BJ (cell line): ENCODE measurements at regions not wholly inside any gene's neighbourhood (a gene's known extent, or its start where the extent isn't known, plus 50 kb on each side); places are given as distances from the start of the nearest gene placed in this dataset.

ENCODE experiments used
- CTCF ChIA-PET: fragments of 350-600 bp; formaldehyde crosslinking; extraction: SDS; loops from one replicate; lab custom pipeline; 2021; ENCODE audit warnings: antibody characterized with exemption, inconsistent platforms; lab: Yijun Ruan, JAX
- POLR2A ChIA-PET: fragments of 300-600 bp; sonication (Branson Sonifier 250); formaldehyde crosslinking; extraction: SDS; loops from one replicate; lab custom pipeline; 2021; ENCODE audit warnings: antibody characterized with exemption; lab: Charles Lee
- DNase-seq: peaks from one replicate; pipeline ENCODE4 v3.0.0-alpha.2; 2011; ENCODE audit warnings: low read depth
- H3K27me3 ChIP-seq: 2 replicates; pipeline ENCODE4 v1.6.0; 2011; ENCODE audit warnings: low read length; ENCODE audit not compliant: control insufficient read depth, insufficient read depth
- H3K36me3 ChIP-seq: 2 replicates; pipeline ENCODE4 v1.5.1; 2011; ENCODE audit warnings: low read length; ENCODE audit not compliant: control insufficient read depth, insufficient read depth
- H3K4me3 ChIP-seq: 2 replicates; pipeline ENCODE4 v1.5.1; 2011; ENCODE audit warnings: low read depth, mild to moderate bottlenecking, control low read depth, low read length
- TF ChIP-seq, protein P1 (sequence below): IDR thresholded peaks from 2 replicates; pipeline ENCODE4 v1.5.1; 2011; ENCODE audit warnings: low read depth, mild to moderate bottlenecking, control low read depth, inconsistent platforms, low read length, moderate library complexity; ENCODE audit not compliant: insufficient read depth

DNA sequence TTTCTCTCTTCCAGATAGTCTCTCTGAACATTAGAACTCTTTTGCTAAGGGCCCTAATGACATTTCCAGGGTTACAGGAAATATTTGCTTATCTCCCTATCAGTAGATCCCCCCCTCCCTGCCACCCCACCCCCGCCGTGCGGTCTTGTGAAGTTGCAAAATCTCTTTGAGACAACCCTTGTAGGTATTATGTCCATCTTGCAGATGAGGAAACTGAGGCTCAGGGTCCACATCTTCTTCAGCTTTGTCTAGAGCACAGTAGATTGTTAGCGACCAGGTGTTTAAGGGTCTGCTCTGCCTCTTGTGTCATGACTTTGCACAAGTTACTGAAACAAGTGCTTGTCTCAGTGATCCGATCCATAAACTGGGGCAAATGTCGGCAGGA lies 65.8 kb upstream of the GATA6 start:
- TF ChIP-seq, protein P1, sequence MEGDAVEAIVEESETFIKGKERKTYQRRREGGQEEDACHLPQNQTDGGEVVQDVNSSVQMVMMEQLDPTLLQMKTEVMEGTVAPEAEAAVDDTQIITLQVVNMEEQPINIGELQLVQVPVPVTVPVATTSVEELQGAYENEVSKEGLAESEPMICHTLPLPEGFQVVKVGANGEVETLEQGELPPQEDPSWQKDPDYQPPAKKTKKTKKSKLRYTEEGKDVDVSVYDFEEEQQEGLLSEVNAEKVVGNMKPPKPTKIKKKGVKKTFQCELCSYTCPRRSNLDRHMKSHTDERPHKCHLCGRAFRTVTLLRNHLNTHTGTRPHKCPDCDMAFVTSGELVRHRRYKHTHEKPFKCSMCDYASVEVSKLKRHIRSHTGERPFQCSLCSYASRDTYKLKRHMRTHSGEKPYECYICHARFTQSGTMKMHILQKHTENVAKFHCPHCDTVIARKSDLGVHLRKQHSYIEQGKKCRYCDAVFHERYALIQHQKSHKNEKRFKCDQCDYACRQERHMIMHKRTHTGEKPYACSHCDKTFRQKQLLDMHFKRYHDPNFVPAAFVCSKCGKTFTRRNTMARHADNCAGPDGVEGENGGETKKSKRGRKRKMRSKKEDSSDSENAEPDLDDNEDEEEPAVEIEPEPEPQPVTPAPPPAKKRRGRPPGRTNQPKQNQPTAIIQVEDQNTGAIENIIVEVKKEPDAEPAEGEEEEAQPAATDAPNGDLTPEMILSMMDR = no peak
- no peak for DNase-seq
- Histone ChIP-seq H3K4me3 (no peak overlapping the region), H3K27me3 (no peaks in the 10 kb centered on the region; the same call in 1 of the 2 replicates), H3K36me3 (no peaks in the 10 kb centered on the region)
- ChIA-PET CTCF (no interaction called here), POLR2A (no interaction called here)

- H3K4me3 ChIP-seq = no peak overlapping the region
- no peak for DNase-seq
- TF ChIP-seq, protein P1 = no peak
- POLR2A ChIA-PET = interaction anchor here (0.6 kb wide), 1 partner anchor 156 kb away, joined by 3 read pairs; no protein-coding TSS in a partner anchor
- H3K27me3 ChIP-seq = no peaks in the 10 kb centered on the region
- H3K36me3 ChIP-seq = no peaks in the 10 kb centered on the region
- CTCF ChIA-PET = interaction anchor here (0.9 to 1.4 kb wide), 3 partner anchors 9 to 110 kb away, joined by 3 to 4 read pairs (median 3); no protein-coding TSS in a partner anchor
Observed at GRCh38 chr18:22106536-22107292, 62.7 kb upstream of the GATA6 start.

DNA sequence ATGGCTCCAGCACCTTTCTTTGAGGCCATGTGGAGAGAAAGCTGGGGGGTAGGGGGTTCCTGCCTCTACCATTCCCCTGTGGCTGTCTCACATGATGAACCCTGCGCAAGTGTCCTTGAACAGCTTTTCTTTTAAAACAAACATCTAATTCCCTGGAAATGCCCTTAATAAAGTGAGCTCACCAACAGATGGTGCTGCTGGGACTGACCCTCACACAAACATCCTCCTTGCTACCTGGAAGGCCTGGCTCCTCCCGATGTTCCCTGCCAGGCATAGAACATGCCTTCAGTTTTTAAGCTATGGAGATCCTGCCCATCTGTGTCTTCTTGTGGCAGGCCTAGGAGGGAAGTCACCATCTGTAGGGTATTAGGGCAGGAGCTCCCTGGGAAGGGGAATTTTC lies 60.7 kb upstream of the GATA6 start:
- ChIA-PET CTCF (interaction anchor here (0.7 to 1.3 kb wide), 3 partner anchors 11 to 454 kb away, joined by 3 to 4 read pairs (median 3); no protein-coding TSS in a partner anchor), POLR2A (no interaction called here)
- Histone ChIP-seq H3K4me3 (no peak overlapping the region), H3K27me3 (no peaks in the 10 kb centered on the region), H3K36me3 (no peaks in the 10 kb centered on the region)
- TF ChIP-seq, protein P1 = 0 out of 2 replicates have a peak, but pooled peaks have one; percentile 2
- no peak for DNase-seq

DNA sequence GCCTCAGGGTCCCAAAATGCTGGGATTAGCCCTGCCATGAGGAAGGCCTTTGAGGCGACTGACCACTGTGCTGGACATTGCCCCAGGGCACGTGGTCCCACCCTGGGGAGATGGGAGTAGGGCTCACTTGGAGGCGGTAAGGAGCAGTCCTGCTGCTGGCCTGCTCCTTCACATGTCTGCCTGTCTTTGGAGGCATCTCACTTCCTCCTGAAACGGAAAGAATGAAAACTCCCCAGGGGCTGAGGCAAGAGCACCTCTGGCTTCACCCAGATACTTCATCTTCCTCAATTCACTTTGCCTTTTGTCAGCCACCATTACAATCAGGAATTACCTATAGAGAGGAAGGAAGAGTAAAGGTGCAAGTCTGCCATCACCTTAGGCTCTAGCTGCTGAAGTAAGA lies 59.9 kb upstream of the GATA6 start:
- H3K36me3 ChIP-seq = no peaks in the 10 kb centered on the region
- H3K4me3 ChIP-seq = no peak overlapping the region
- TF ChIP-seq, protein P1 = no peak
- H3K27me3 ChIP-seq = no peaks in the 10 kb centered on the region
- ChIA-PET POLR2A (no interaction called here), CTCF (interaction anchor here (0.7 to 1.3 kb wide), 2 partner anchors 430 to 453 kb away, joined by 3 read pairs; no protein-coding TSS in a partner anchor)
- DNase-seq = no peak

- Histone ChIP-seq H3K4me3 (no peak overlapping the region), H3K36me3 (no peaks in the 10 kb centered on the region), H3K27me3 (no peaks in the 10 kb centered on the region)
- DNase-seq = no peak
- ChIA-PET CTCF (no interaction called here), POLR2A (no interaction called here)
- TF ChIP-seq, protein P1 = no peak
Observed at GRCh38 chr18:22110461-22110924, 58.9 kb upstream of the GATA6 start.
